ENCODE measurements at regions not wholly inside any gene's neighbourhood (a gene's known extent, or its start where the extent isn't known, plus 50 kb on each side); places are given as distances from the start of the nearest gene placed in this dataset.

GRCh38 chr1:4087530-4088420, 187.7 kb upstream of the C1orf174 start:
- peak; percentile 51 for DNase-seq (ENCODE audit: low spot score)

DNA sequence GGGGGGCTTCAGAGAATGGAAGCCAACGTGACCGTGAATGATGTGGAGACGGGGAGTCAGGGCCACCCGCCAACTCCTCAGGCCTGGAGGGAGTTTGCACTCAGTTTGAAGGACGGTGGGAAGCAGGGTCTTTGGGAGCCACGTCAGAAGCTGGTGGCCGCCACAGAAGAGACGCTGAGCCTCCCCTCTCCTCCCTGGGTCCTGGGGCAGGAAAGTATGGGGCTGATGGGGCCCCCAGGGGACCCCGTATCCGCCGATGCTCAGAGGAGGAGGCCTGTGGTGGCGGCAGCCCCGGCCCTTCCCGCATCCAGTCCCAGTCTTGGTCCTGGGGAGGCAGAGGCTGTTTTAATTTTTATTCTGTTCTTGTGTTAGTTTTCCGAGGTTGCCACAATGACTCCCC, 188.6 kb upstream of the C1orf174 start:
- peak; percentile 55 for DNase-seq (ENCODE audit: low spot score)

DNA sequence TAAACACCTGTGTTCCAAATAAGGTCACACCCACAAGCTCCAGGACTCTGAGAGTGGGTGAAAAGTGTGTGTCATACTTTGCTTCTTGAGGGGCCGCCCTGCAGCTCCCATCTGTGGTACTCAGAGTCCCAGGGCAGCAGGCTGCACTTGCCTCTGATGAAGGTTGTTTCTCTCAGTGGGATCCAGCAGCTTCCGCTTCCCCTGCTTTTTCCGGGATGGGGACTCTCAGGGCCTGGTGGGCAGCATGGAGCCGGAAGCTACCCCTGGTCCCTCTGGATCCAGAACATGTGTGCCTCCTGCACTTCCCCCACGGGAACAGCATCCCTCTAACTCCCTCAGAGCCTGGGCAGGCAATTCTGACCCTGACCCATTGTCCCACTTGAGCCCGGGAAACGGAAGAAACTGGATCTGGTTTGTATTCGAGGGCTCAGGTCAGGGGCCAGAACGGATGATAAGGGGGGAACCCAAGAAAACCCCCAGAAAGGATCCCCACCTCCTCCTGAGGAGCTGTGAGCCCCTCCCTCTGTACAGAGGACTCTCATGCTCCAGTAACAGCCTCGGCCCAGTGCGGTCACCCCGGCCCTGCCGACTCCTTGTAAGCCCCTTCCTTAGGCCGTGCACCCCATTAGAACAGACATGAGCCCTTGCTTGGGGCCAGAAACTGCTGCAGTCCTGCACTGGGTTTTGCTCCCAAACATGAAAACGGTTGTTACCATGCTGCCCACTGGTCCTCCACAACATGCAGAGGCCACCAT, 189.5 kb upstream of the C1orf174 start:
- peak; percentile 55 for DNase-seq (ENCODE audit: low spot score)

DNA sequence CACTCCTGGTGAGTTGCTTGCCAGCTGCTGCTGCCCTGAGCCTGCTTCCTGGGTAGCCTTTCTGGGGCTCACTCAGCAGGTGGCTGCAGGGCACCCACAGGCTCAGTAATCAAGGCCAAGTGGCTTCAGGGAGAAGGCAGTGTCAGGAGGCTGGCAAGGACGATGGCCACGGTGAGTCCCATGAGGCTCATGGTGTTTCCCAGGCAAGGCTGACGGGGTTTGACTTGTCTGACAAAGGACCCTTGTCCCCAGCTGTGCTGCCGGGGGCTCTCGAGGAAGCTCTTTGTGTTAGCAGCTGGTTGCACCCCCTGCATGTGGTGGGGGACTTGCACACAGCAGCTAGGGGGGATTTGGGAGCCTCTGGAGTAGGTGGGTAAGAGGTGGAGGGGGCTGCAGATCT, 190.5 kb upstream of the C1orf174 start:
- peak; percentile 55 for DNase-seq (ENCODE audit: low spot score)

GRCh38 chr1:4090976-4091660, 191.0 kb upstream of the C1orf174 start:
- DNase-seq (ENCODE audit: low spot score), result peak; percentile 65

- peak; percentile 26 for DNase-seq (ENCODE audit: low spot score)
Observed at GRCh38 chr1:4091996-4092395, 191.9 kb upstream of the C1orf174 start.

- DNase-seq (ENCODE audit: low spot score), result no peak
Observed at GRCh38 chr1:4093856-4094565, 193.9 kb upstream of the C1orf174 start.

- DNase-seq (ENCODE audit: low spot score), result no peak
Observed at GRCh38 chr1:4095433-4095971, 195.4 kb upstream of the C1orf174 start.

GRCh38 chr1:4101459-4102161, 201.5 kb upstream of the C1orf174 start:
- no peak for DNase-seq (ENCODE audit: low spot score)

DNA sequence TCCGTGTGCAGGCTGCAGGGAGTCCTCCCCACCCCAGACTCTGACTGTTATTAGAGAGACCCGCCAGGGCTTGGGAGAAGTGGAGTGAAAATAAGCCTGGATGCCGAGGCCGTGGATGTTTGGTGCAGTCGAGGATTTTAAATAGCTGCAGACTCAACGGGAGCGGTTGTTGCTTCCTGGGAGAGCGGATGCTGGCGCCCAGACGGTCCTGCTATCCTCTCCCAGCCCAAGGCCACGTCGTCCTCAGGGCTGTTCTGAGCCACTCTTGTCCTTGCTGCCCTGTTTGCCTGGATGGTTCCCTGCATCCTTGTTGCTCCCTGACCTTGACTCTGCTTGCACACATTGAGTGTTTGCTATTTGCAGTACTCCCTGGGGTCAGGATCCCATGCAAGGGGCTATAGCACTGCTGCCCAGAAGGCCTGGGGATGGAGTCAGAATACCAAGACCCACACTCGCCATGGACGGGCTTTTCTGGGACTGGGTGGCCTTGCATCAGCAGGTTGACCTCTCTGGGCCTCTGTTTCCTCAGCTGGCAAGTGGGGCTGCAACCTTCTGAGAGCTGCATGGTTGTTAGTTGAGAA, 205.3 kb upstream of the C1orf174 start:
- DNase-seq (ENCODE audit: low spot score), result no peak

DNA sequence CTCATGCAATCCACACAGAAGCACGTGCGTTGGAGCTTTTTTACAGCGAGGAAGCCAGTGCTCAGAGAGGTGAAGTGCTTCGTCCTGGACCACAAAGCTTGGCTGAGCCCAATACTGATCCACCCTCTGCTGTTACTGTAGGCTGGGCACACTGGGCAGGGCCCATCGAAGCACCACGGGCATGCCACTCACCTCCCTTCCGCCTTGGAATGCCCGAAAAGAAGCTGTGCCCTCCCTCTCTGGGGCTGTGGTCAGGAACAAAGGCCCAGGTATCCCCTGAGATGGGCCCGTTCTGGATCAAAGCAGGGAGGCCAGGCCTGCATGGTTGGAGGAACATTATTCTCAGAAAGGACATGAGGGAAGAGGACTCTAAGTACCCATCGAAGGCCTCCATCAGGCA, 206.7 kb upstream of the C1orf174 start:
- no peak for DNase-seq (ENCODE audit: low spot score)

DNA sequence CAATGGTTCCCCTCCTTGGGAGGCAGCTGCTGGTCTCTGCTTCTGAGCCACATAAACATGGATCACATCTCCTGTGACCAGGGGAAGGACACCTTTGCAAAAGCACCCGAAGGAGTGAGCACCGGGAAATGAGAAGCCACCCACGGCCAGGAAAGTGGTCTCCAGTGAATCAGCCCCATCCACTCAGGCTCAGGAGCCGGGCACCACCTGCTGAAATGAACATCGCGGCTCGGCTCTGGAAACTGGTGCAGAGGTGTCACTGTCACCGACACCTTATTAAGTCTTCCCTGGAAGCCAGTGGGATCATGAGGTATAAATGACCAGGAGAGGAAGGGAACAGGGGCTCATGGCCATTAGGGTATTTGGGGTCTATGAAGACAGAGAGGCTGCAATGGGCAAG, 207.2 kb upstream of the C1orf174 start:
- no peak for DNase-seq (ENCODE audit: low spot score)

- DNase-seq (ENCODE audit: low spot score), result no peak
Observed at GRCh38 chr1:4108331-4108730, 208.3 kb upstream of the C1orf174 start.

GRCh38 chr1:4108758-4109627, 208.9 kb upstream of the C1orf174 start:
- DNase-seq (ENCODE audit: low spot score), result no peak

- DNase-seq (ENCODE audit: low spot score), result no peak
Observed at GRCh38 chr1:4109628-4109940, 209.5 kb upstream of the C1orf174 start.

- no peak for DNase-seq (ENCODE audit: low spot score)
Observed at GRCh38 chr1:4110888-4111287, 210.8 kb upstream of the C1orf174 start.

DNA sequence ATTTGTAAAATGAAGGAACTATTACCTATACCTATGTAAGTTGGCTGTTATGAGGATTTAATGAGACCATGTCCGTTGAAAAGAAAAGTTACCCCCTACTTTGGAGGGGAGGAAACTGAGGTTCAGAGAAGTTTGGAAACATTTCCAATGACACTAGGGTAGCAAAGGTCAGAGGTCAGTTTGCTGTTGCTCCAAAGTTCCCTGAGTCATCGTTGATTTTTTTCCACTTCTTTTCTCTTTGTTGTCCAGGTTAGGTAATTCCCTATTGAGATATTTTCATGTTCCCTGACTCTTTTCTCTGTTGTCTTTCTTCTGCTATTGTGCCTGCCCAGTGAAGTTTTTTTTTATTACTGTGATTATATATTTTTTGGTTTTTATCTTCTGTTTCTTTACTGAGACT, 213.8 kb upstream of the C1orf174 start:
- no peak for DNase-seq (ENCODE audit: low spot score)

DNA sequence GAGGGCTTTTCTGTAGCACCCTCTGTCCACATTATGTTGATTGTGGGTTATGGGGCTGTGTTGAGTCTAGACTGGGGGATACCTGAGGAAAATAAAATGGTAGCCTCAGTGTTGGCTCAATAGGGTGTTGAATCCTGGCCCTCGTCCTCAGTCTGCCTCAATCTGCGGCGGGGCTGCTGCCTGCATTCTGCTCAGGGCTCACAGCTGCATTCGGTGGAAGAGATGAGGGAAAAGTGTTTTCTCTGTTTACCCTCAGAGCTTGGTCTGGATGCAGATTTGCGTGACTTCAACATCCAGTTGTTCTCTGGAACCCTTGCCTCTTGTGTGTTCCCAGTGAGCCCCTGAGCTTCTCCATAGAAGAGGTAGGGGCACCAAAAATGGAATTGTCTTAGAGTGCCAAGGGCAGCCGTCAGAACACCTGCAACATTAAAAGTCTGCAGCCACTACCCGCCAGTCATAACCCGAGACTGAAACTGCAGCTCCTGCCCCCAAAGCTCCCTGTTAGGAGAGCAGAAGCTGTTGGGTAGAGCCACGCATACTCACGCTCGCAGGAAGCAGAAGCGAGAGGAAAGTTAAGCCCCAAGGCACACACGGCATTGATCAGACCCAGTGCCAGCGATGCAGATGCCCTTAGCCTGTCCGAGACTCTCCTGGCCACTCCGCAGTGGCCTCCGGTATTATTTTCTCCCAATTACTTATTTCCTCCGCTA, 215.3 kb upstream of the C1orf174 start:
- DNase-seq (ENCODE audit: low spot score), result peak; percentile 79

Measured in mesenteric fat pad (tissue), 1 donor.